Nephron progenitor cell (in vitro differentiated cells): ENCODE measurements at regions not wholly inside any gene's neighbourhood (a gene's known extent, or its start where the extent isn't known, plus 50 kb on each side); places are given as distances from the start of the nearest gene placed in this dataset.

Experiments
- DNase-seq: peaks from one replicate; pipeline ENCODE4 v3.0.0; 2021
- H3K27ac Mint-ChIP-seq: 2 replicates; pipeline ENCODE4 v1.8.0; 2021; ENCODE audit warnings: mild to moderate bottlenecking, moderate library complexity, mixed read lengths
- H3K27me3 Mint-ChIP-seq: 2 replicates; pipeline ENCODE4 v1.8.0; 2021; ENCODE audit warnings: mild to moderate bottlenecking, low read depth, mixed read lengths; ENCODE audit not compliant: poor library complexity
- H3K36me3 Mint-ChIP-seq: 2 replicates; pipeline ENCODE4 v1.8.0; 2021; ENCODE audit warnings: low read depth, mixed read lengths
- H3K4me1 Mint-ChIP-seq: 2 replicates; pipeline ENCODE4 v1.8.0; 2021; ENCODE audit warnings: mixed read lengths
- H3K4me3 Mint-ChIP-seq: 2 replicates; pipeline ENCODE4 v1.8.0; 2021; ENCODE audit warnings: mild to moderate bottlenecking, moderate library complexity, mixed read lengths
- H3K9me3 Mint-ChIP-seq: 2 replicates; pipeline ENCODE4 v1.8.0; 2021; ENCODE audit warnings: mild to moderate bottlenecking, moderate library complexity, mixed read lengths
- CTCF ChIP-seq: fragments of 200-600 bp; sonication (generic); IDR thresholded peaks from 2 replicates; pipeline ENCODE4 v1.5.0; 2021; ENCODE audit warnings: antibody characterized with exemption

DNA sequence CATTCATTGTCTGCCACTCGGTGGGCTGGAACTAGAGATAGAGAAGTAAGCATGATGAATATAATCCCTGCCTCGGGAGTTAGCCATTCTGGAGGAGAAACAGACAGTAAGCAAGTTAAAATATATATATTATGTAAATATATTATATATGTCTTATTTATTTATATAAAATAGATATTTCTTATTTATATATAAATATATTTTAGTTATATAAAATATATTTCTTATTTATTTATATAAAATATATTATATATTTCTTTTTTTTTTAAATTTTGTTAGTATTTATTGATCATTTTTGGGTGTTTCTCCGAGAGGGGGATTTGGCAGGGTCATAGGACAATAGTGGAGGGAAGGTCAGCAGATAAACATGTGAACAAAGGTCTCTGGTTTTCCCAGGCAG, 78.1 kb upstream of the TBX5 start:
- DNase-seq = no peak
- Mint-ChIP-seq H3K27me3 (peaks cover 70% of the 10 kb centered on the region), H3K4me1 (peaks cover 6% of the 10 kb centered on the region), H3K9me3 (peaks cover 19% of the 10 kb centered on the region), H3K4me3 (no peak overlapping the region), H3K36me3 (no peaks in the 10 kb centered on the region), H3K27ac (no peak overlapping the region)
- no peak for TF ChIP-seq CTCF

DNA sequence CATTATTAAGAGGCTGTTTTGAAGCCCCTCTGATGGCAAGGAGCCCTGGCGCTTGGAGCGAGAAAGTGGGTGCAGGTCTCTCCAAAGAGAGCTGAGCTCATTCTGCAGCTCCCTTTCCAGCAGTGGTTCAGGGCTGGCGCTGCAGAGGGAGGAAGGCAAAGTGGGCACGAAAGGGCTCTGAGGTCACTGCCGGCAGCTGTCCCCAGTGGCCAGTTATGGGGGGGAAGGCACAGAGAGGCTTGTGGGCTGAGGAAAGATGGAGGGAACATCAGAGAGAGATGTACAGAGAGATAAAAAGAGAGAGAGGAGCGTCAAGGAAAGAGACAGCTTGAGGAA, 75.2 kb upstream of the TBX5 start:
- Mint-ChIP-seq H3K36me3 (no peaks in the 10 kb centered on the region), H3K4me3 (no peak overlapping the region), H3K4me1 (peaks cover 6% of the 10 kb centered on the region), H3K9me3 (peaks cover 10% of the 10 kb centered on the region), H3K27me3 (peaks cover 81% of the 10 kb centered on the region), H3K27ac (no peak overlapping the region)
- DNase-seq = peak; percentile 18
- no peak for TF ChIP-seq CTCF

- Mint-ChIP-seq H3K27ac (no peak overlapping the region), H3K9me3 (peaks cover 8% of the 10 kb centered on the region), H3K4me3 (no peak overlapping the region), H3K36me3 (no peaks in the 10 kb centered on the region), H3K27me3 (peaks cover 87% of the 10 kb centered on the region), H3K4me1 (peaks cover 6% of the 10 kb centered on the region)
- no peak for TF ChIP-seq CTCF
- DNase-seq = peak; percentile 7
These were observed 74.6 kb upstream of the TBX5 start for GRCh38 chr12:114480337-114481199.

- Mint-ChIP-seq H3K4me1 (peaks cover 6% of the 10 kb centered on the region), H3K27me3 (peaks cover 95% of the 10 kb centered on the region), H3K36me3 (no peaks in the 10 kb centered on the region), H3K9me3 (peaks cover 6% of the 10 kb centered on the region), H3K27ac (no peak overlapping the region), H3K4me3 (peak overlapping the region; percentile 47)
- TF ChIP-seq CTCF = no peak
- DNase-seq = peak; percentile 28
These were observed 73.9 kb upstream of the TBX5 start for GRCh38 chr12:114479831-114480230.

GRCh38 chr12:114478865-114479264, 72.9 kb upstream of the TBX5 start:
- Mint-ChIP-seq H3K4me1 (peaks cover 6% of the 10 kb centered on the region), H3K36me3 (no peaks in the 10 kb centered on the region), H3K27me3 (peaks cover 100% of the 10 kb centered on the region), H3K4me3 (no peak overlapping the region), H3K9me3 (peaks cover 6% of the 10 kb centered on the region), H3K27ac (no peak overlapping the region)
- TF ChIP-seq CTCF = no peak
- no peak for DNase-seq

DNA sequence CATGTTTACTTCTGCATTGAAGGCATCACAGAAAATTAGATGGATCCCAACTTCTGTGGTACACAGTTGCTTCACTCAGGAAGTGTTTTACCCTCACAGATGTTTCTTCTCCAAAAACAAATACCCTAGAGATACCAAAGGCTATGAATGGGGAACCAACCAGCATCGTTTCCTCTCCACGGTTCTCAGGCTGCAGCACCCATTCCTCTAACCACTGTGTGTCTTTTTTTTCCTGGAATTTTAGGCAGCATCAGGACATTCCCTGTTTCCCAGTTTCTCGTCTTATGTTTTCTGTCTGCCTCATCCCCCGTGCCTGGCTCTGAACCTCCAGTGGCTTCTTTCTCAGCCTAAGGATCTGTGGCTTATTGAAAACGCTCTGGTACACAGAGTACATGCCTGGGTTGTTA, 72.0 kb upstream of the TBX5 start:
- Mint-ChIP-seq H3K27me3 (peaks cover 100% of the 10 kb centered on the region), H3K27ac (no peak overlapping the region), H3K4me3 (no peak overlapping the region), H3K9me3 (peaks cover 6% of the 10 kb centered on the region), H3K4me1 (peaks cover 6% of the 10 kb centered on the region), H3K36me3 (no peaks in the 10 kb centered on the region)
- DNase-seq = no peak
- TF ChIP-seq CTCF = no peak
